DOHH2 (cell line): ENCODE measurements at regions not wholly inside any gene's neighbourhood (a gene's known extent, or its start where the extent isn't known, plus 50 kb on each side); places are given as distances from the start of the nearest gene placed in this dataset.
"Not testable (repeated sequence)": the region's sequence is repeated elsewhere in the genome, so short reads cannot be mapped to it uniquely, and the experiment has no call there.

Source experiments
- H3F3A ChIP-seq: fragments of 200-600 bp; sonication (generic), shearing (Covaris generic); 2 replicates; pipeline ENCODE4 v1.6.0; 2016; ENCODE audit warnings: antibody characterized with exemption, mild to moderate bottlenecking; ENCODE audit not compliant: control insufficient read depth, insufficient read depth
- H3K27ac ChIP-seq: fragments of 200-600 bp; sonication (generic); 2 replicates; pipeline ENCODE4 v1.5.1; 2014; ENCODE audit warnings: low read depth, mild to moderate bottlenecking, low read length, moderate library complexity
- H3K27me3 ChIP-seq: fragments of 200-600 bp; sonication (generic); 2 replicates; pipeline ENCODE4 v1.6.1; 2014; ENCODE audit warnings: mild to moderate bottlenecking, low read length, mixed read lengths; ENCODE audit not compliant: control insufficient read depth
- H3K36me3 ChIP-seq: fragments of 200-600 bp; sonication (generic); 2 replicates; pipeline ENCODE4 v1.6.1; 2014; ENCODE audit warnings: mild to moderate bottlenecking, low read length, moderate library complexity, mixed read lengths; ENCODE audit not compliant: control insufficient read depth
- H3K4me1 ChIP-seq: fragments of 200-600 bp; sonication (generic); 2 replicates; pipeline ENCODE4 v1.6.1; 2014; ENCODE audit warnings: mild to moderate bottlenecking, low read length, mixed read lengths; ENCODE audit not compliant: control insufficient read depth
- H3K4me2 ChIP-seq: fragments of 200-600 bp; sonication (generic); 2 replicates; pipeline ENCODE4 v1.6.0; 2014; ENCODE audit warnings: mild to moderate bottlenecking, low read length, moderate library complexity
- H3K4me3 ChIP-seq: fragments of 200-600 bp; sonication (generic); 2 replicates; pipeline ENCODE4 v1.5.1; 2014; ENCODE audit warnings: mild to moderate bottlenecking, low read length, mixed read lengths
- H3K79me2 ChIP-seq: fragments of 200-600 bp; sonication (generic); 2 replicates; pipeline ENCODE4 v1.6.1; 2014; ENCODE audit warnings: mild to moderate bottlenecking, low read length, mixed read lengths; ENCODE audit not compliant: control insufficient read depth
- H3K9me2 ChIP-seq: fragments of 200-600 bp; sonication (generic); replicated peaks from 2 replicates; pipeline ENCODE4 v1.6.1; 2014; ENCODE audit warnings: mild to moderate bottlenecking, low read length, mixed read lengths; ENCODE audit not compliant: control insufficient read depth
- H3K9me3 ChIP-seq: fragments of 200-600 bp; sonication (generic); 2 replicates; pipeline ENCODE4 v1.6.1; 2014; ENCODE audit warnings: antibody characterized with exemption, low read length, mixed read lengths; ENCODE audit not compliant: control insufficient read depth, insufficient read depth
- H4K20me1 ChIP-seq: fragments of 200-600 bp; sonication (generic); 2 replicates; pipeline ENCODE4 v1.6.0; 2014; ENCODE audit warnings: low read depth, mild to moderate bottlenecking, antibody characterized with exemption, low read length, moderate library complexity; ENCODE audit not compliant: control insufficient read depth, insufficient read depth
- CTCF ChIP-seq: fragments of 200-600 bp; sonication (generic); IDR thresholded peaks from one replicate; pipeline ENCODE4 v1.5.1; 2014; ENCODE audit warnings: antibody characterized with exemption, mild to moderate bottlenecking, low read depth, low read length; ENCODE audit not compliant: poor library complexity, severe bottlenecking
- EZH2phosphoT487 ChIP-seq: fragments of 200-600 bp; sonication (generic); IDR thresholded peaks from 2 replicates; pipeline ENCODE4 v1.6.1; 2017; ENCODE audit warnings: borderline replicate concordance, mild to moderate bottlenecking, antibody characterized with exemption, low read length, moderate library complexity, mixed read lengths

- Histone ChIP-seq H3K36me3 (no peaks in the 10 kb centered on the region), H3K79me2 (no peaks in the 10 kb centered on the region), H3K4me2 (no peak overlapping the region), H3K9me2 (no peaks in the 10 kb centered on the region), H3K4me1 (no peaks in the 10 kb centered on the region), H4K20me1 (no peaks in the 10 kb centered on the region), H3K27ac (no peak overlapping the region), H3K27me3 (no peaks in the 10 kb centered on the region), H3K4me3 (no peak overlapping the region), H3F3A (no peaks in the 10 kb centered on the region), H3K9me3 (no peaks in the 10 kb centered on the region)
- TF ChIP-seq EZH2phosphoT487 (no peak), CTCF (no peak)
These were observed 58.1 kb upstream of the P3H2 start for GRCh38 chr3:190178779-190179178.

GRCh38 chr3:190176933-190177525, 56.3 kb upstream of the P3H2 start:
- H3F3A ChIP-seq, H3K4me3 ChIP-seq, H3K36me3 ChIP-seq, H3K79me2 ChIP-seq, H3K27ac ChIP-seq, H3K4me2 ChIP-seq, H3K4me1 ChIP-seq, H3K27me3 ChIP-seq, H3K9me2 ChIP-seq, H3K9me3 ChIP-seq, H4K20me1 ChIP-seq: not testable (repeated sequence)

GRCh38 chr3:190176106-190176505, 55.4 kb upstream of the P3H2 start:
- H3K4me2 ChIP-seq, H3K9me3 ChIP-seq, H3F3A ChIP-seq, H3K4me3 ChIP-seq, H4K20me1 ChIP-seq, H3K36me3 ChIP-seq, H3K9me2 ChIP-seq, H3K27me3 ChIP-seq, H3K27ac ChIP-seq, H3K79me2 ChIP-seq, H3K4me1 ChIP-seq: not testable (repeated sequence)

GRCh38 chr3:190175490-190175889, 54.8 kb upstream of the P3H2 start:
- Histone ChIP-seq H3K4me1 (no peaks in the 10 kb centered on the region), H3K27me3 (no peaks in the 10 kb centered on the region), H3K4me3 (no peak overlapping the region), H3K27ac (no peak overlapping the region), H3F3A (no peaks in the 10 kb centered on the region), H3K9me2 (no peaks in the 10 kb centered on the region), H4K20me1 (no peaks in the 10 kb centered on the region), H3K9me3 (no peaks in the 10 kb centered on the region), H3K4me2 (no peak overlapping the region), H3K79me2 (no peaks in the 10 kb centered on the region), H3K36me3 (no peaks in the 10 kb centered on the region)
- TF ChIP-seq CTCF: no peak
- no peak for TF ChIP-seq EZH2phosphoT487
